AG10803 (cell line): ENCODE measurements at regions not wholly inside any gene's neighbourhood (a gene's known extent, or its start where the extent isn't known, plus 50 kb on each side); places are given as distances from the start of the nearest gene placed in this dataset.

Source experiments
- DNase-seq: peaks from one replicate; pipeline ENCODE4 v3.0.0; 2010; ENCODE audit warnings: low read depth
- H3K4me3 ChIP-seq: 2 replicates; pipeline ENCODE4 v1.5.1; 2011; ENCODE audit warnings: mild to moderate bottlenecking, low read length, control low read depth
- TF ChIP-seq, protein P1 (sequence below): conservative IDR thresholded peaks from 2 replicates; pipeline ENCODE4 v1.5.1; 2011; ENCODE audit warnings: mild to moderate bottlenecking, low read length, control low read depth, inconsistent platforms

DNA sequence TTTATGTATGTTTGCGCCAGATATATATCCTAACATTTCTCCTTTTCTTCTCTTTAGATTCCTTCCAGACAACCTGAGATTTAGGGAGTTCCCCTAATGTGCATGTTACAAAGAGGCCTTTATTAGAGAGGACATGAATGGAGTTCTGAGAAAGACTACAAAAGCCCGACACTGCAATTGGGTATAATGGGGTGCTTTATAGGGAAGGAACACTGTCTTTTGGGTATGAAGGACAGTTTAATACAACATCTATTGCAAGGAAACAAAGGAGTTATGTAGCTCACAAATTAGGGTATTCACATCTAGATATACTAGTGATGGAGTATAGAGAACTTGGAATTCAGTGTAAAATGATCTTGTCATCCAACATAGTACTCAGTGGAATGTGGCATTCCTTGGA lies 383.8 kb downstream of the FIGN start:
- no peak overlapping the region for H3K4me3 ChIP-seq
- TF ChIP-seq, protein P1, sequence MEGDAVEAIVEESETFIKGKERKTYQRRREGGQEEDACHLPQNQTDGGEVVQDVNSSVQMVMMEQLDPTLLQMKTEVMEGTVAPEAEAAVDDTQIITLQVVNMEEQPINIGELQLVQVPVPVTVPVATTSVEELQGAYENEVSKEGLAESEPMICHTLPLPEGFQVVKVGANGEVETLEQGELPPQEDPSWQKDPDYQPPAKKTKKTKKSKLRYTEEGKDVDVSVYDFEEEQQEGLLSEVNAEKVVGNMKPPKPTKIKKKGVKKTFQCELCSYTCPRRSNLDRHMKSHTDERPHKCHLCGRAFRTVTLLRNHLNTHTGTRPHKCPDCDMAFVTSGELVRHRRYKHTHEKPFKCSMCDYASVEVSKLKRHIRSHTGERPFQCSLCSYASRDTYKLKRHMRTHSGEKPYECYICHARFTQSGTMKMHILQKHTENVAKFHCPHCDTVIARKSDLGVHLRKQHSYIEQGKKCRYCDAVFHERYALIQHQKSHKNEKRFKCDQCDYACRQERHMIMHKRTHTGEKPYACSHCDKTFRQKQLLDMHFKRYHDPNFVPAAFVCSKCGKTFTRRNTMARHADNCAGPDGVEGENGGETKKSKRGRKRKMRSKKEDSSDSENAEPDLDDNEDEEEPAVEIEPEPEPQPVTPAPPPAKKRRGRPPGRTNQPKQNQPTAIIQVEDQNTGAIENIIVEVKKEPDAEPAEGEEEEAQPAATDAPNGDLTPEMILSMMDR: no peak
- DNase-seq: no peak

DNA sequence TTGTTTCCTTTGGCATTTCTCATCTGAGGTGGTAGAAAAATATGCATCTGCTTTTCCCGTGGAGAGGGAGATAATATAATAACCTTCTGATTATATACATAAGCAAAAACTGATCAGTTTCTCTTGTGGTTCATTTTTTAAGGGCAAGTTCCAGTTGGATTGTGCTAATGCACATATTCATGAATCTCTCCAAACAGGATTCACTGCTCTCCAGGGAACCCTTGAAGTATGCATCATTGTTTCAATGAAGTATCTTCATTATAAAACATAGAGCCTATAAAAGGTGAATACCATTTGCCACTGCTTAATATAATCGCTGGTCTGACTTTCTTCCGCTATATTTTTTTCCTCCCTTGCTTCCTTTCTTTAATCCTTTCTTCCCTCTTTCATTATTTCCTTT lies 384.7 kb downstream of the FIGN start:
- TF ChIP-seq, protein P1: no peak
- no peak overlapping the region for H3K4me3 ChIP-seq
- no peak for DNase-seq

DNA sequence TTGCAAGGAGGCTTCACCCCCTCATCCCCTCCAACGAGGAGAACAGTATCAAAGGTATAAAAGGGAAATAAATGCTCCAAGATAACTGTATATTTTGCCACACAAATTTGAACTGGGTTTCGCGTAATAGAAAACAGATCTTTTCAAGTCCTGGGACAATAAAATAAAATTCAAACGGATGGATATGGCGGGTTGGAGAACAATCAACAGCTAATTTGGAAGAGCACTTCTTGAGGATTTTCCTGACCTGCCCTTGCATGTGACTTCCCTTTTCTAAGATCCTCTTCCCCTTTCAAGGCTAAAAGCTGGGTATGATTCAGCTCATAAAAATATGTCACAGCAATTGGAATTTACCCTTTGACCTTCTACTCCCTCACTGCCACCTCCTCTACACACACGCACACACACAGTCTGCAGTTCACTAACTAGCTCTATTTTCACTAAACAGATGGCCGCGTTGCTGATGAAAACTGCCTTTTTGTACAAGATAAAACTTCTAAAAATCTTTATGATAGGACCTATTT lies 386.9 kb downstream of the FIGN start:
- TF ChIP-seq, protein P1: no peak
- DNase-seq: peak; percentile 41
- H3K4me3 ChIP-seq: no peak overlapping the region

DNA sequence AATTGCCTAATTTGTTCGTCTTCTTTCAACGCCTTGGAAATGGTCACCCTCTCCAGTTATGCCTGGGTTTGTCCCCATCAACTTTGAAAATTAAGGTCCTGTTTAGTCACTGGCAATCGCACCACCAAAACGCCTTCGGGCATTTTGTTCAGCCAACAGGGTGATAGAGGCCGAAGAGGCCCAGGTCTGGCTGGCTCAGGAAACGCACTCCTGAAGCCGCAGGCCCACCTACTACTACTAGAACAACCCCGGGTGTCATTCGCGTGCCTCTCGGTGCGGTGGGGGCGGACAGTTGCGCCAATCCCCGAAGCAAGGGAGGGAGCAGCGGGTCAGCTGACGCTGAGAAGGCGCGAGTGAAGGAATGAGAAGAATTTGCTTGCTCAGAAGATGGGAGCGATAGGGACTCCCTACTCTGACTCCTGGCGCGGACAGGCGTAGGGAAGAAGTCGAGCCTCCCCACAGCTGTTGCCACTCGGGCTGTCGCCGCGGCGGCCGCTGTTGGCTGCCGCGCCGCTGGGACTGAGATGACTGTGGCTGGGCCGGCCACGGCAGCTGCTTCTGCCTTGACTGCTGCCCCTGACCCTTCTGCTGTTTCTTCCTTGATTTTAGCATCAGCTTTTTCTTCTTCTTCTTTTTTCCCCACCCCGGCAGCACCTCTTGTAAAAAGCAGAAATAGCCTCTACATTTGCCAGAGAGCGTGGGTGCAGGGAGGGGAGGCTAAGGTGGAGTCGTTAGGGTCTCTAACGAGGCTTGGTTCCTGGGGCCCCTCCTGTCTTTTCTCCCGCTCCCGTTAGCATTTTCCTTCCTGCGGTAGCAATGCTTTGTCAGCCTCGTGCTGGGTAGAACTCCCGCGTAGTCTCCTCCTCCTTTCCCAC lies 387.6 kb downstream of the FIGN start:
- peak; percentile 72 for DNase-seq
- H3K4me3 ChIP-seq: peak overlapping the region; percentile 34
- TF ChIP-seq, protein P1: no peak

DNA sequence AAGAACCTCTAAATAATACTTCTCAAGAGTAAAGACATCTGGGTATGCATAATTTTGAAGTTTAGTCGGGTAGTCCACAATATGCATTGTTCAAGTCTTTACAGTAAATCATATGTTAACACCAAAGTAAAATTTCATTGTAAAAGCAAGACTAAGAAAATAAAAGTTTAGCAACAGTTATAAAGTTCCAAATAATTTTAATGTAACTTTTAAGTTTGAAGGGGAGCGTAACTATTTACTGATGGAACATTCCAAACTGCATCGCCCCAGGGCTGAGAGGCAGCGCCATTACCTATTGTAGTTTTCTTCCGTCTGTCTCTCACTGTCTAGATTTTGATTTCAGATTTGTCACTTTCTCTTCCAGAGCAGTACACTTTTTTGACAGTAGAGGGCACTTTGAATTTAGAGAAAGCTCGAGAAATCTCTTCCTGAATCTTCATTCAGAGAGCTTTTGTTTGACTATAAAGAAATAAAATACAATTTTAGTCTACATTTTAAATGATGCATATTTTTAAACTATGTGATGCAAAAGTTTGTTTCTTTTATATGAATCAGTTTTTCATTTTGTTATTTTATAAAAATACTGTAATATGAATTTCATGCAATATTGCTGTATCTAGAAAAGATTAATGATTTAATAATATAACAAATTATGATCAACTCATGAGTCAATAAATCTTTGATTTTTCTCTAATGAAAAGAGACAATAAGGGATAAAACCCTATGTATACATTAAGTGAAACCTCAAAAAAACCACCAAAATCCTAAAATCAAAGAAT lies 389.8 kb downstream of the FIGN start:
- peak; percentile 40 for DNase-seq
- no peak overlapping the region for H3K4me3 ChIP-seq
- TF ChIP-seq, protein P1: peak; percentile 91

DNA sequence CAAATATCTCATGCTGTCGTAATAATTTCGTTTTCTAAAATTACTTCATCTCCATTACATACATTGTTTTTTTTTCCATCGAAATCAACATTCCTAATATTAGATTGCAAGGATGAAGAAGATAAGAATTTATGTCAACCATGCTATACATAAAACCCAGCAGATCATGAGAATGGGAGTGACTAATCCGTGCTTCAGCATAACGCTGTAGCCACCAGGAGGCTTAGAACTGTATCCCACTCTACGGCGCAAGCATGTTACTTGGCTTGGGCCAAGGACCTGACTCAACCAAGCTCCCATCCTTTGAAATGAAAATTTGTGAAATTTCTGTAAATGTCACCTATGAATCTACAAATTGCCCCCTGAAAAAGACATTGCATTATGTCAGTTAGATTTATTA lies 392.5 kb downstream of the FIGN start:
- TF ChIP-seq, protein P1: no peak
- H3K4me3 ChIP-seq: no peak overlapping the region
- DNase-seq: no peak

DNA sequence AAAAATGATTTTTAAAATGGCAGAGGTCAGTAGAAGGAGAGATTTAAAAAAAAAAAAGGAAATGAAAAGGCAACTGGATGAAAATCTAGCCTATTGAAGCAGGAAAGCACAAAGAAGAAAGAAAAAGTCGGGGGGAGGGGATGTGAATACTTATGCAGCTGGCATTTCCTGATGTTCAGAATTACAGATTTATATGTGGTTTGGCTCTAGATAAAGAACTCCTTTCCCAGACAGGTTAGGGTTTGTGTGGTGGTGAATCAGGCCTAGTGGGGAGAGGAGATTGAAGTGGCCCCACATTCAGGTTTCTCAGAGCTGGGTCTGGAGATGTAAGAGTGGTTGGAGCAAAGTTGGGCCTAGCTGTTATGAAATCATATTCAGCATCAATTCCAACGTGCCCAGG lies 394.4 kb downstream of the FIGN start:
- peak; percentile 8 for DNase-seq
- TF ChIP-seq, protein P1: no peak

More for the DNA sequence above, 394.4 kb downstream of the FIGN start:
- H3K4me3 ChIP-seq: no peak overlapping the region
